ENCODE measurements at regions not wholly inside any gene's neighbourhood (a gene's known extent, or its start where the extent isn't known, plus 50 kb on each side); places are given as distances from the start of the nearest gene placed in this dataset.

DNA sequence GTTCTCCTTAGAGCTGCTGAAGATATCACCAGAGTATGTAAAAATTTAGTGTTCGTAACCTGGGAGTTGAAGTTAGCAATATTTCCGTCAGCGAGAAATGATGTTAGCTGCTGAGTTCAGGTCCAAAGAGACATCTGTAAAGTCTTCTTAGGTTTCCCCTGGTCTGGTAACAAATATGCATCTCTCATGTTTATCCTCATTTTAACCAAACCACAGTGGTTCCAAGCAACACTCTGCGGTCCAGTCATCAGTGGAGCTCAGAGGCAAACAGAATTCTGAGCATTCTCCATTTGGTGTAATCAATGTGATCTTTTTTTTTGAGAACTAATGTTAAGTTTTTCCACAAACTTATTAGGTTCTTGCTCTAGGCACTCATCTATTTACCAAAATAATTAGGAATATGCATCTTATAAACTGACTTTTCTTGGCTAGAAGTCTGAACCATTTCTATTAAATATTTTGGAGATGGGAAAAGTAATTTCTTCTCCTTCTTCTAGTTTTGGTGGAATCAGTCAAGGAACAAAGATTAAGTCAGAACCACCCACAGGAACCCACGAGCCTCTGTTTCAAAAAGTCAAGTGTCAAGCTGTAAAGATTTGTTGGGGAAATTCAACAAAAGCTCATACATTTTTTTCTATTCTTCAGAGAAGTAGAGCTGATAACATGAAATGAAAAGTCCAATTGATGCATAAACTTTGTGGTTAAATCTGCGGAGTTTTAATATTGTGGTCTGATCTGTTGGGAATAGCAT is 64.7 kb downstream of the IFNG start:
- no peak for DNase-seq (ENCODE audit: extremely low spot score)
- TF ChIP-seq, protein P1, sequence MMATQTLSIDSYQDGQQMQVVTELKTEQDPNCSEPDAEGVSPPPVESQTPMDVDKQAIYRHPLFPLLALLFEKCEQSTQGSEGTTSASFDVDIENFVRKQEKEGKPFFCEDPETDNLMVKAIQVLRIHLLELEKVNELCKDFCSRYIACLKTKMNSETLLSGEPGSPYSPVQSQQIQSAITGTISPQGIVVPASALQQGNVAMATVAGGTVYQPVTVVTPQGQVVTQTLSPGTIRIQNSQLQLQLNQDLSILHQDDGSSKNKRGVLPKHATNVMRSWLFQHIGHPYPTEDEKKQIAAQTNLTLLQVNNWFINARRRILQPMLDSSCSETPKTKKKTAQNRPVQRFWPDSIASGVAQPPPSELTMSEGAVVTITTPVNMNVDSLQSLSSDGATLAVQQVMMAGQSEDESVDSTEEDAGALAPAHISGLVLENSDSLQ (IDR thresholded peaks at IDR 0.05): no peak
- no peak for TF ChIP-seq ELF4 (IDR thresholded peaks at IDR 0.05)
- TF ChIP-seq NFRKB (IDR thresholded peaks at IDR 0.05): no peak
- no peak for TF ChIP-seq L3MBTL2 (conservative IDR thresholded peaks at IDR 0.05)
- TF ChIP-seq ARNT (IDR thresholded peaks at IDR 0.05): no peak
- no peak for TF ChIP-seq LEF1 (IDR thresholded peaks at IDR 0.05; ENCODE audit: borderline replicate concordance)
- no peak for TF ChIP-seq HDGF (IDR thresholded peaks at IDR 0.05; ENCODE audit: borderline replicate concordance)
- no peak for TF ChIP-seq SUZ12 (IDR thresholded peaks at IDR 0.05)
- no peak for TF ChIP-seq FOXA1 (IDR thresholded peaks at IDR 0.05)
- no peak for TF ChIP-seq SP1 (IDR thresholded peaks at IDR 0.05)
- TF ChIP-seq BHLHE40 (IDR thresholded peaks at IDR 0.05; ENCODE audit: borderline replicate concordance): no peak
- no peak for TF ChIP-seq CTBP1 (IDR thresholded peaks at IDR 0.05; ENCODE audit: borderline replicate concordance)
- TF ChIP-seq FOXK2 (IDR thresholded peaks at IDR 0.05): no peak
- TF ChIP-seq TARDBP (IDR thresholded peaks at IDR 0.05): no peak
- no peak for TF ChIP-seq ZNF384 (IDR thresholded peaks at IDR 0.05)
- ChIA-PET POLR2A (no interaction called here), CTCF (interaction anchor here (0.6 kb wide), 1 partner anchor 286 kb away, joined by 4 read pairs; no protein-coding TSS in a partner anchor)

DNA sequence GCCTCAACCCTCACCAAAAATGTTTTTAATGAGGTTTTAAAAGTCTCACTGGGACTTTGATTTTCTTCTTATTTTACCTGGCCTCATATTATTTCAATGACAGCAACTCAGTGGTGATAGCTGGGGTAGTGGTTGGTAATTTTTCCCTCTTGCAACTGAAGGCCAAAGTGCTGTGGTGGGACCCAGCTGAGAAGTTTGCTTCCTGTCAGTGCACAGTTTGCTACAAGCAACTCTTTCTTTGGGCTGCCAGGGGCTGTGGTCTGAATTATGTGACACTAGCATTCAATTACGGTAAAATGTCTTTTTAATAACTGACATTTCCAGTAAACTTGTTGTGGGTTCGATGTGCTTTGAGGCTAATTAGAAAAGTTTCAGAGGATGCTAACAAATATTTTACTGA is 65.3 kb downstream of the IFNG start:
- TF ChIP-seq SP1 (IDR thresholded peaks at IDR 0.05): no peak
- TF ChIP-seq CTBP1 (IDR thresholded peaks at IDR 0.05; ENCODE audit: borderline replicate concordance): no peak
- TF ChIP-seq HDGF (IDR thresholded peaks at IDR 0.05; ENCODE audit: borderline replicate concordance): no peak
- TF ChIP-seq LEF1 (IDR thresholded peaks at IDR 0.05; ENCODE audit: borderline replicate concordance): no peak
- TF ChIP-seq FOXM1 (IDR thresholded peaks at IDR 0.05; ENCODE audit: borderline replicate concordance): no peak
- TF ChIP-seq TARDBP (IDR thresholded peaks at IDR 0.05): no peak
- no peak for TF ChIP-seq BHLHE40 (IDR thresholded peaks at IDR 0.05; ENCODE audit: borderline replicate concordance)
- CTCF ChIA-PET: interaction anchor here (0.6 kb wide), 1 partner anchor 287 kb away, joined by 4 read pairs; no protein-coding TSS in a partner anchor
- POLR2A ChIA-PET: no interaction called here
- no peak for DNase-seq (ENCODE audit: extremely low spot score)

- no peak for TF ChIP-seq FOXM1 (IDR thresholded peaks at IDR 0.05; ENCODE audit: borderline replicate concordance)
- TF ChIP-seq, protein P1 (IDR thresholded peaks at IDR 0.05): no peak
- no peak for TF ChIP-seq L3MBTL2 (conservative IDR thresholded peaks at IDR 0.05)
- no peak for TF ChIP-seq SUZ12 (IDR thresholded peaks at IDR 0.05)
- no peak for TF ChIP-seq SP1 (IDR thresholded peaks at IDR 0.05)
- TF ChIP-seq FOXA1 (IDR thresholded peaks at IDR 0.05): no peak
- TF ChIP-seq LEF1 (IDR thresholded peaks at IDR 0.05; ENCODE audit: borderline replicate concordance): no peak
- DNase-seq (ENCODE audit: extremely low spot score): no peak
- POLR2A ChIA-PET: no interaction called here
- CTCF ChIA-PET: no interaction called here
These were observed 66.6 kb downstream of the IFNG start for GRCh38 chr12:68092976-68093375.

DNA sequence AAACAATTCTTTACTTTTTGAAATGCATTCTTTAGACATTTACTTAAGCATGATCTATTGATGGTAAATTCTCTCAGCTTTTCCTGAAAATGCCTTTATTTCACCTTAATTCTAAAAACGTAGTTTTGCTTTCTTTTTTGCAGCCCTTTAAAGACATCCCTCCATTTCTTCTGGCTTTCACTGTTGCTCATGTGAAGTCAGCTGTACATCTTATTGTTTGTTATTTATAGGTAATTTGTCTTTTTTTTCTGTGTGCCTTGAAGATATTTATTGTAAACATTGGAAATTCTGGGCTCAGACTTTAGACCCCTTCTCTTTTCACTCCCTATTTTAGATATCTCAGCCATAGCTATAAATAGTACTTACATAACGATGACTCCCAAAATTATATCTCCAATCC is 70.4 kb downstream of the IFNG start:
- POLR2A ChIA-PET: no interaction called here
- no peak for DNase-seq (ENCODE audit: extremely low spot score)

GRCh38 chr12:68086019-68086603 is 73.4 kb downstream of the IFNG start:
- ChIA-PET CTCF (no interaction called here), POLR2A (no interaction called here)
- DNase-seq (ENCODE audit: extremely low spot score): no peak
- TF ChIP-seq FOXM1 (IDR thresholded peaks at IDR 0.05; ENCODE audit: borderline replicate concordance): no peak
- TF ChIP-seq CTBP1 (IDR thresholded peaks at IDR 0.05; ENCODE audit: borderline replicate concordance): no peak
- no peak for TF ChIP-seq ZNF384 (IDR thresholded peaks at IDR 0.05)
- no peak for TF ChIP-seq FOXA1 (IDR thresholded peaks at IDR 0.05)
- no peak for TF ChIP-seq SP1 (IDR thresholded peaks at IDR 0.05)
- no peak for TF ChIP-seq SUZ12 (IDR thresholded peaks at IDR 0.05)
- no peak for TF ChIP-seq ARNT (IDR thresholded peaks at IDR 0.05)
- no peak for TF ChIP-seq FOXK2 (IDR thresholded peaks at IDR 0.05)

More for the DNA sequence above, 70.4 kb downstream of the IFNG start:
- CTCF ChIA-PET: no interaction called here
- TF ChIP-seq ZNF384 (IDR thresholded peaks at IDR 0.05) (no peak), TARDBP (IDR thresholded peaks at IDR 0.05) (no peak), CTBP1 (IDR thresholded peaks at IDR 0.05; ENCODE audit: borderline replicate concordance) (no peak), BHLHE40 (IDR thresholded peaks at IDR 0.05; ENCODE audit: borderline replicate concordance) (no peak), SP1 (IDR thresholded peaks at IDR 0.05) (no peak), FOXA1 (IDR thresholded peaks at IDR 0.05) (no peak), LEF1 (IDR thresholded peaks at IDR 0.05; ENCODE audit: borderline replicate concordance) (no peak), NFRKB (IDR thresholded peaks at IDR 0.05) (no peak), FOXM1 (IDR thresholded peaks at IDR 0.05; ENCODE audit: borderline replicate concordance) (no peak), FOXK2 (IDR thresholded peaks at IDR 0.05) (no peak), HDGF (IDR thresholded peaks at IDR 0.05; ENCODE audit: borderline replicate concordance) (no peak)

DNA sequence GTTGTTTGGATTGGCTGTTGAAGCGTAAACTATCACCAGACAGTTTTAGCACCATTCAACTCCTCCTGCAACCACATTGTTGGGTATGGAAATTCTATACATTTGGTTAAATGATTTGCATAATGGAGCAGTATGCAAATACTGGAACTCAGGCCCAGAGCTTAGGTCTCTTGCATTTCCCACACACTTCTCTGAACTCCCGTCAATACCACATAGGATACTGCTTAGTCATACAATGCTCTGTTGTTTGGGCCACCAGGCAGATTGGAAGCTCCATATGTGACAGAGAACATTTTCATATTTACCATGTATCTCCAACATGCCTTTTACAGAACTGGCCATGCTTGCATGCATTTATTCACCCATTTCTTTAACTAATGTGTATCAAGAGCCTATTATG is 78.0 kb downstream of the IFNG start:
- POLR2A ChIA-PET: no interaction called here
- no peak for TF ChIP-seq BHLHE40 (IDR thresholded peaks at IDR 0.05; ENCODE audit: borderline replicate concordance)
- TF ChIP-seq, protein P1 (IDR thresholded peaks at IDR 0.05): no peak
- no peak for TF ChIP-seq ELF4 (IDR thresholded peaks at IDR 0.05)
- TF ChIP-seq ZNF384 (IDR thresholded peaks at IDR 0.05): no peak
- TF ChIP-seq FOXA1 (IDR thresholded peaks at IDR 0.05): no peak
- no peak for TF ChIP-seq SUZ12 (IDR thresholded peaks at IDR 0.05)
- TF ChIP-seq TARDBP (IDR thresholded peaks at IDR 0.05): no peak
- TF ChIP-seq LEF1 (IDR thresholded peaks at IDR 0.05; ENCODE audit: borderline replicate concordance): no peak
- TF ChIP-seq ARNT (IDR thresholded peaks at IDR 0.05): no peak
- no peak for TF ChIP-seq CTBP1 (IDR thresholded peaks at IDR 0.05; ENCODE audit: borderline replicate concordance)
- no peak for TF ChIP-seq NFRKB (IDR thresholded peaks at IDR 0.05)
- CTCF ChIA-PET: no interaction called here
- no peak for DNase-seq (ENCODE audit: extremely low spot score)
